RPMI8226 (cell line): ENCODE measurements at regions not wholly inside any gene's neighbourhood (a gene's known extent, or its start where the extent isn't known, plus 50 kb on each side); places are given as distances from the start of the nearest gene placed in this dataset.

Experiments
- DNase-seq: peaks from one replicate; pipeline ENCODE4 v3.0.0-alpha.2; 2015

DNA sequence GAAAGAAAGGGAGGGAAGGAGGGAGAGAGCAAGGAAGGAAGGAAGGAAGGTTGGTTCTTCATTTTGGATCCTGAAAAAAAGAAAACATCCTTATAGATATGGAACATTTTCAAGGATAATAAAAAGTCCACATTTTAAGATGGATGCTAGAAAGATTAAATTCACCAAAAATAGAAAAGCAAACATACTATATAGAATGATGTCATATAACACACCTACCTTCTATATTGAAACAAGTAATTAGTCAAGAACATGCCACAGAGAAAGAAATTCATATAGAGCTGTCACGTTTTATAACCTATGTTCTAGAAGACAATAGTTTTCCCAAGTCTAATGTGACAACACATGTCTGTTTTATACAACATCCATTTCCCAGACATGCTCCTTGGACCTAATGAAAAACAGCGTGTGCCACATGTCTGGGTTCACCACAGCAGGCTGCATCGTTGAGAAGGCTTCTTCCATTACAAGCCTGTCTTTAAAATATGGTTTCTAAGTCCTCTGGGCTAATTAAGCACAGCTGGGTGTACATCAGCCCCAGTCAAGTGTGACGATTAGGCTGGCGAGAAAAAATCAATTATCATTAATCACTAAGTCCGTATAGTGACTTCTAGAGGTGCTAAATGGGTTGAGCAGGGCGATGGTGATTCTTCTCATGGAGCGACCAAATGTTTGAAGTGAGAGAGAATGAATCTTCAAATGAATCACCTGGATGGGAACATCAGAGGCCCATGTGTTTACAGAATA is 301.8 kb downstream of the TLE1 start:
- DNase-seq, result no peak

DNA sequence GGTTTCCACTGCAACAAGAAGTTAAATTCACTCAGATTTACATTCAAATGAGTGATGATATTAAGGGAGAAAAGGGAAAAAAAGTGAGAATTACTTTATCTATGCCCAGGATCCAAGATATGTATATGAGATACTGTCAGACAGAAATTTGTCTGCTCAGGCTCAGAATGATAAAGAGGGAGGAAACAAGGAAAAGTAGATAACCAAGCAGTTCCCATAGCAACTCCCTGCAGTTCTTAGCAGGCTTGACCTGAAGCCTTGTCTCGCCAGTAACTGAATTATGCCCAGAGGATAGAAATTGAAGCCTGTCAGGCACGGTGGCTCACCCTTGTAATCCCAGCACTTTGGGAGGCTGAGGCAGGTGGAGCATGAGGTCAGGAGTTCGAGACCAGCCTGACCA is 304.4 kb downstream of the TLE1 start:
- no peak for DNase-seq

DNA sequence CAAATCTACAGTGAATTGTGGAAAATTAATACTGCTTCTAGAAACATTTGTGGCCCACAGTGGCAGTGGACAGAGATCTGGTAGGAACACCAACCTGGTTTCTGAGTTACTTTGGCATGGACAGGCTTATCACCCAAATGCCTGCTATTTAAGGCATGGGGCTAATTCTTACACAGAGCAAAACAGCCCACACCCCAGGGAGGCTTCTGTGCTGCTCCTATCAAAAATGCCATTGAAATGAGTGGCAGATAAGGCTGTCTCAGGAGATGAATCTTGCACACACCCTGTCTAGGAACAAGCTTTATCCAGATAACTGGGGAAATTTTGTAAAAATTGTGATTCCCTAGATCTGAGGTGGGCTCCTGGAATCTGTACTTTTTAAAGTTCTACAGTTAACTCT is 307.1 kb downstream of the TLE1 start:
- DNase-seq, result no peak

DNA sequence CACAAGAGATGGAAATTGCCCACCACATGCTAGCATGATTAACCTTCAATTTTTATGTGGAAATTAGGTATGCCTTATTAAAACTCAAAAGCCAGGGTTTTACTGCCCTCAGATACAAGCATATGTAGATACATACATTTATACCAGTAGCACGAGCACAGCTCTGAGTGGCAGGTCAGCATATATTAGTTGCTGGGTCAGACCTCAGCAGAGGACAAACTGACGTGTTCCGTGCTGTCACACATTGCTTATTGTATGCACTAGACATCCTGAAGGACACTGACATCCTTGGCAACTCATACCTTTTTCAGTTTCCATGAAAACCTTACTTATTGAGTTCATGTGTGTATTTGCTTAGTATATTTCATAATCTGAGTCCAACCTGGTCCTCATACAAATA is 307.7 kb downstream of the TLE1 start:
- no peak for DNase-seq

DNA sequence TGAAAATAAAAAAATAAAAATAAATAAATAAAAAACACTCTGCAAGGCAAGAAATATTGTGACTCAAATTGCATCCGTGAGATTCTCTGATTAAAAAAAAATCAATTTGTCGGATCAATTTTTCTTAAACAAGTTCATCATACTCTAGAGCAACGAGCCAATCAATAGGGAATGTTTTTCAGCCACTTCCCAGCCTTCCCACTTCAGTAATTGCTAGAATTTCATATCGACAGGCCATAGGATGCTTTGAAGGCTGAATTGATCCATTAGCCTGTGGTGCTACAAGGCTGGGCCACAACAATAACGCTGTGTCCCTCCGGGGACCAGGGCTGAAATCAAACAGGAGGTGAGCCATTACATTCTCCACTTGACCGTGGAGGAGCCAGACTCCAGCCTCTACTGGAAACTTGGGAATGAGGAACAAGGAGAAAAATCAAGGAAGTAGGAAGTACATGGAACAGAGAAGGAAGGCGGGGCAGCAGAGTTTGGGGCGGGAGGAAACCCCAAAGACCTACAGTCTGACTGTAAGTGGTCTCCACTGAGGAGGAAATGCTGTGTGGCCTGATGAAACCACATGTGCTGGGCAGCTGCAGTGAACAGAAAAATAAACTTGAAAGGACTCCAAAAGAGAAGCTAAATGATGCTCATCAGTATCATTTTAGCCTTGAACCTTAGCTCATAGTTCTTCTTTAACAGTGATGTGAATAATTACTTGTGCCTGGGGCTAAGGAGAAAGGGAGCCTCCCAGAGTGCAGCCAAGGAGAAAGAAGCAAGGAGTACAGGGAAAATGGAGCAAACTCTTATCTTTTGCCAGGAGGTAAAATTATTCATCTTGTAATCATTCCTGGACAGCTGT is 308.6 kb downstream of the TLE1 start:
- DNase-seq, result no peak

DNA sequence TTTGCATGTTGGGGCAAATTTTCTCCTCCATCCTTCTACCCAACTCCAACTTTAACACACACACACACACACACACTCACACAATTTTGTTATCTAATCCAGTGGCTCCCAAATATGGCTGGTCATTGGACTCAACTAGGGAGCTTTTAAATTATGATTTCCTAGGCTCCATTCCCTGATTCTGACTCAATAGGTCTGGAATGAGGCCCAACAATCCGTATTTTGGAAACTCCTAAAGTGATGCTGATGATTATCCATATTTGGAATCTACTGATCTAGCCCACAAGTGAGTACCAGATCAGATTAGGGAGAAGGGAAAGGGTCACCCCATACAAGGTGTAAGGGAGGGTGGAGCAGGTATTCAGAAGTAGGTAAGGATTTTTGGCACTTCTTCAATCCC is 309.7 kb downstream of the TLE1 start:
- no peak for DNase-seq

DNA sequence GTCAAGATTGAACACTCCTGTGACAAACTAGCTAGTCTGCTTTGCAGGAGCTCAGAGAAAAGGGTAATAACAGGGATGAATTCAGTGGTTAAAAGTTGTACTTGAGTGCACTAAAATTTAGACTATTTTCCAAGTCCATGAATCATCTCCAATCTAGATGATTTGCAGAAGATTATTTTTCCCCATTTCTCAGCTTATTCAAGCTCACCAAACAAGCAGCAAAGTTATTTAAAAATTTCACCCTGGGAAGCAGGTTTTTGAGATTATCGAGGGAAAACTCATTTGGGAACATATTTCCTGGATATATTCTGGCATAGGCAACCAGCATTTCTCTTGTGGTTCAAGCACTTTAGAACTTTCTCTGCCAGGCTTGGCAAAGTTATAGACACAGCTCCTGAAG is 311.4 kb downstream of the TLE1 start:
- no peak for DNase-seq

DNA sequence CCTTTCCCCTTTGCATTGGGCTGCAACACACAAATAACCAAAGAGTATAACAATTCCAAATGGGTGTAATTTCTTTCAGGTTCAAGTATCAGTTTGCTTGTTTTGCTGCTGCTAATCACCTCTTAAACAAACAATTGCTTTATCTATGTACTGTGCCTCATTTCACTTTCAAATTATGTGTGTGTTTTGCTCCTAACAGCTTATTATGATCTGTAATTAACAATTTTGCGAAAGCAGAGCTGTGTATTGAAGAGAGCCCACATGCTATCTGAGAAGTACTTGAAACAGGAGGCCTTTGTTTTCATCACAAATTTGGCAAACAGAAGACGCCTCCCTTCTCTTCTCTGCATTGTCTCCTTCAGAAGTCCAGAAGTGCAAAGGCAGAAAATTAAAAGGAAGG is 312.0 kb downstream of the TLE1 start:
- no peak for DNase-seq

DNA sequence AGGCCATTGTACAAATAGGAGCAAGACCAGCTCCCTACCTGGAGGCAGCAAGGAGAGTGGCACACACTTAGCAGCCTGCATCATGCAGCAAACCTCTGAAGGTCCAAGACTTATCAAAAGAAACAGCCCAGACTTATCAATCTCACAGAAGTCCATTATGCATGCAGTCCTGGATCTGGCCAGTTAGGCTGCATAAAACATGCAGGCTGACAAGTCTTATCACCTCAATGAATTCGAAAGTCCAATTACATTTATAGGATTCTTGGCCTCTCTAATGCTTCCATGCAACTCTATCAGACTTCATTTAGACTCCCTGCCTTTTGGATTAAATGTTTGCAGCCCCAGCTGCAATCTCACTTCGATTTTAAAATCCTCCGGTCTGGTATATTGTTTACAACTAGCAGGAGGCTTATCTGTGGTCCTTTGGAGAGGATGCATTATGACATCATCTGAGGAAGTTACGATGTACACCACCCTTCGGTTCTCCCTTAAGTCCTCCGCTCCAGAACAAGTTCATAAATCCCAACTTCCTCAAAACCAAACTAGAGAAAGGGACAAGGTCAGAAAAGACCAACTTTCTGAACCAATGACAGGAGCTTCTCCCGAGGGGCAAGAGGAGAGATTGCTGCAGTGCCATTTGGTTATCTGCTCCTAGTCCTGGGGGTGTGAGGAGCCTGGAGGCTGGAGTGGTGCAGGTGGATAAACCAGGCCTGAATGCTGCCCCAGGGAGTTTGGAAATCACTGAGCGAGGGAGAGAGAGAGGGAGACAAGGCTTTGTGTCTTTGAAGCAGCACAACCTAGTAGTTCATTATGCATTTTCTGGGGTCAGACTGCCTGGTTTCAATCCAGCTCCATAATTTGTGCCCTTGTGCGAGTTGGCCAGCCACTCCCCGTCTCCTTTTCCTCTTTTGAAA is 313.9 kb downstream of the TLE1 start:
- DNase-seq, result no peak

DNA sequence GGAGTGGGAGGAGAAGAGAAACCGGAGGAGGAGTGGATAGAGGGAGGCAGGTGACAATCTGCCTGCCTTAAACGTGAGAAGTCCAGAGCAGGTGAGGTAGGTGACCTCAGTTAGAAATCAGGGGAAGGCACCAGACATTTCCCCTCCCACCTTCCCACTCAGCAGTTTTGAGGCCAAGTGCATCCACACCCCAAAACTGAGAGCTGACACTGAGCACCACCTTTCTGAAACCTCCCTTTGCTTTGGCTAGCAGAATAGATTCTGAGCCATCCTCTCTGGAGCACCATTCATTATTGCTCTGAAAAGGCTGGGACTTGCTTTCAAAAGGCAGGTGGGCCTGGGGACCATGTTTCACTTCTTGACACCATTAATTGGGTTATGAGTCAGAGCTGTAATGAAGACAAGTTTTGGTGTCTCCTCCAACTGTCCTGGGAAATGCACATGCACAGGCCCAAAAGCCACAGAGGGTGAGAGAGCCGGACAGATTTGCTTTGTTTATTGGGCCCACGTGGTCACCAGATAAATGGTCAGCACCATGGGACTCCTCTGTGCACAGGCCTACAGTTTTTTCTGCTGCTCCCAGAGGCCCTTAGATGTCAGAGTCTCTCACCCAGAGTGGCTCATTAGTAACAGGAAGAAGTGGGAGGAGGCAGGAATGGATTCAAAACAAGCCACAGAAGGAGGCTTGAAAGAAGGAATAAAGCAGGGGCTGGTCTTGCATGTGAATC is 314.7 kb downstream of the TLE1 start:
- no peak for DNase-seq

DNA sequence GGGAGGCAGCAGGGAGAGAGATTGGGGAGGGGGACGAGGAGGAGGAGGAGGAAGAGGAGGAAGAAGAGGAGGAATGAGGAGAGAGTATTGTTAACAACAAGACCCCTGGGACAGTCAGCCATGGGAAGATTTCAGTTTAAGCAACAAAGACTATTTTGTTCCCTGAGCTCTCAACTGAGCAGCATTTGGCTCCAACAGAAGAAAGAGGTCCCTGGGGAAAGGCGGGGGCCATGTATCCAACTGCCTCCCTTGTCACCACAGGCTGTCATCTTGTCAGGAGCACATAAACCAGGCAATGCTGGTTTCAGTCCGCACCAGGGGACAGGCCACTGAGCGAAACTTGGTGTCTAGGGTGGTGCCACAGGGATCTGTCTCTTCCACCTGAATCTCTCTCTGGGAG is 316.1 kb downstream of the TLE1 start:
- DNase-seq, result no peak

DNA sequence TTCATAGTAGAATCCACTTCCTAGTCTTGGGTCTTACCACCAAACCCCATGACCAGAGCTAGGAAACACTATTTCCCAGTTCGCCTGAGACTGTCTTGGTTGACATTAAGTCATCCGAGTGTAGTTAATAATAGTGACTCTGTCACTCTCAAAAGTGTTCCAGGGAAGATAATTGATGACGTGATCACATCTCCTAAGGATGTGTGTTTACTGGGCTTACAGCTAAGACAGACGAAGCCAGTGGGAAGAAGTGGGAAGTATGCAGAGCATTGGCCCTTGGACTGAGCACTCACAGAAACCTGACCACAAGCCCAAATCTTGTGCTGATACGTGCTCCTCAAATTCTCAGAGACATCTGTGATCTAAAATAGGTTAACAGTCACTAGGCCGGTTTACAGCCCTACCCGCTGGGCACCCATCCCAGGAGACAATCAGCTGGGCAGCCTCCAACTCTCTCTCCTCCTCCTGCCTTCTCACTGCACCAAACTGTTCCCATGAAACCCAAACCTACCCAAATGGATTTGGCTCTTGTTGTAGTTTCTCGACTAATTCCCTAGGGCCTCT is 316.6 kb downstream of the TLE1 start:
- DNase-seq, result no peak

DNA sequence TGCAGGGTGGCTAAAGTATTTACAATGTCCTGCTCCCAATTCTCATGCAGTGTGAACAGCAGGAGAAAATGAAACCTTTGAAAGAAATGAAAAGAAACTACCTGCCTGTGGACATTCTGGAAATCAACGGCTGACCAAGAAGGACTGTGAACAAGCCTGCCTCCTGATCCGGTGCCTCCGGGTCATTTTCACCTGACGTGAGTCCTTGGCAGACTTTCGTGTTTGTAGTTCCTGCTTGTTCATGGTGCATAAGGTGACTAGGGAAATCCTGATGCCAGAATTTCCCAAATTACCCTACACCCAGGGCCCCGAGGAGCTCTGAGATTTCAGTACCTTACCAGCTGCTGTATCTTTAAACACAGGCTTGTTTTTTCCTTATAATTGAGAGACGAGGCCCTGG is 317.5 kb downstream of the TLE1 start:
- no peak for DNase-seq

DNA sequence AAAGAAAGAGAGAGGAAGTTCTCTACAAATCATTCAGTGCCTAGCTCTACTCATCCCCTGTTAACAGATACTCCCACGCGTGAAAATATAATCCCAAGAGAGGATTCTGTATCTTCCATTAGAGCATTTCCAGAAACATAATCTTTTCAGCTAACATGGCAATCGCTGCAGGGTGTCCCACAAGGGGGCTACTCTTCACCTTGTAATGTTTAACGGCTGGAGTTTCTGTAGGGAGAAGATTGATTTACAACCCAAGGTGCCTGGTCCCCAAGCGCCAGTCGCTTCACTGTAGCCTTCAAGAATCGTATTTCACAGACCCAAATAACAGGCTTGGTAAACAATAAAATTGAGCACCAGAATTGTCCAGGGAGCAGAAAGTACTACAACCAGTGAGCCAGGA is 318.7 kb downstream of the TLE1 start:
- no peak for DNase-seq

DNA sequence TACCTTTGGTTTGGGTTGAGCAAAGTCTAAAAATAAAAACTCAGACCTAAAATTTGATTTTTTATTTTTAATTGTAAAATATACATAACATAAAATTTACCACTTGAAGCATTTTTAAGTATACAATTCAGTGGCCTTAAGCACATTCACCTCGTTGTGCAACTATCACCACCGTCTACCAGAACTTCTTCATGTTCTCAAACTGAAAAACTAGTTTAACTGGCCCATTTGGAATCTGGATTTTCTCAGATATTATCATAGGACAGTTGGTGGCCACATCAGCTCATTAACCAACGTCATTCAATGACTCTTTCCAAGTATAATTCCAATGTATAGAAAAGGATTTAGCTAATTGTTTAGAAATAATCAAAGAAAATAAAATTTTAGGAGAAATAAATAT is 319.3 kb downstream of the TLE1 start:
- DNase-seq, result no peak

DNA sequence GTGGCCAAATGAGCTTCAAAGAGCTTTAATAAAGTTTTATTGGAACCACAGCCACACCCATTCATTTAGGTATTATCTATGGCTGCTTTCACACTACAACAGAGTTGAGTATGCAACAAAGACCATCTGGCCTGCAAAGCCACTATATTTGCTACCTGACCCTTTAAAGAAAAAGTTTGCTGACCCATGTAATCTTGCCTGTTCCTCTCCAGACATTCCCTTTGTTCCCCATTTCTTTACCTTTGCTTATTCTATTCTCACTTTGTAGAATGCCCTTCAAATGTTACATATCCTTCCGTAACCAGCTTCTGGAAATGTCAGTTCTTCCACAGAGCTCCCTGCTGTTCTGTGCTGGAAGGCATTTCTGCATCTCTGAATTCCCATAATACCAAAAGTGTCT is 320.2 kb downstream of the TLE1 start:
- no peak for DNase-seq

DNA sequence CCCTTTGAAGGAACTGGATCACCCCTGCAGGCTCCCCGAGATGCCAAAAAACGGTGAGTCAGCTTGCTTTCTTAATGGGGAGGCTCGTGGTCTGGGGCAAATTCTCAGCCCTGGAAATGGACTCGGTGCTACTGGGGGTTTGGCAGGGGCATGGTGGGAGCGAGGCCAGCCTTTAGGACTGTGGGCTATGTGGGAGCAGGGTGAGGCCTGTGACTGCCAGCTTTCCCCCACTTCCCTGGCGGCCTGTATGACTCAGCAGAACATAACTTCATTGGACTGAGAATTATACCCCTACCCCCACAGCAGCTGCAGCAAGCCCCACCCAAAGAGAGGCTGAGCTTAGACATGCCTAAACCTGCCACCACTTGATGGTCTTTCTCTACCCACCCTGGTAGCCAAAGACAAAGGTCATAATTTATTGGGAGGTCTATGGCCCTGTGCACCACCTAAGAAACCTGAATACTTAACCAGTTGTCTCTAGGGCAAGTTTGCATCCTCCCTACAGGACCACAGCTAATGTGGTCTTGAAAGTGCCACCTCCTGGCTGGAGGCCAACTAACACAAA is 325.3 kb downstream of the TLE1 start:
- DNase-seq, result no peak

DNA sequence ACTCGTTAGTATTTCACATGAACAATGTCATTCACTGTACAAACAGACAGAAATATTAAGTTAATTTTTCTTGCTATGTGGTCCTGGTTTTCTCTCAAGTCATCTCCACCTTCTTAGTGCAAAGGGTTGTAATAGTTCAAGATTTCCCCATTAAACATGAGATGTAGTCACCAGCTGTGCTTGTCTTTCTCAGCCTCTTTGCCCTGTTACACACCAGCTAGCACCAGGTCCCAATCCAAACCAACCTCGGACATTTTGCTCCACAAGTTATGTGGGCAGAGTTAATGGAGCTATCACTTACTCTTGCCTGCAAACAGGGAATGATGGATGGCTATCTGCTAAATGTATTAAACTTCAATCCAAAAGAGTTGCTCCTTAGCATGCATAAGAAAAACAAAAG is 328.1 kb downstream of the TLE1 start:
- no peak for DNase-seq

DNA sequence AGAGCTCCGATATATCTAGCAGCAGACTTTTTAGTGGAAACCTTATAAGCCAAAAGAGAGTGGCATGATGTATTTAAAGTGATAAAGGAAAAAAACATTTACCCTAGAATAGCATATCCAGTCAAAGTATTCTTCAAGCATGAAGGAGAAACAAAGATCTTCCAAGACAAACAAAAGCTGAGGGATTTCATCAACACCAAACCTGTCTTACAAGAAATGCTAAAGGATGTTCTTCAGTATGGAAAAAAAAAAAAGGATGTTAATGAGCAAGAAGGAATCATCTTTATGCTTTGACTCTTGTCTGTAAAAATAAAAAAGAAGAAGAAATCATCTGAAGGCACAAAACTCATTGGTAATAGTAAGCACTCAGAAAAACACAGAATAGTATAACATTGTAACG is 338.2 kb downstream of the TLE1 start:
- no peak for DNase-seq

DNA sequence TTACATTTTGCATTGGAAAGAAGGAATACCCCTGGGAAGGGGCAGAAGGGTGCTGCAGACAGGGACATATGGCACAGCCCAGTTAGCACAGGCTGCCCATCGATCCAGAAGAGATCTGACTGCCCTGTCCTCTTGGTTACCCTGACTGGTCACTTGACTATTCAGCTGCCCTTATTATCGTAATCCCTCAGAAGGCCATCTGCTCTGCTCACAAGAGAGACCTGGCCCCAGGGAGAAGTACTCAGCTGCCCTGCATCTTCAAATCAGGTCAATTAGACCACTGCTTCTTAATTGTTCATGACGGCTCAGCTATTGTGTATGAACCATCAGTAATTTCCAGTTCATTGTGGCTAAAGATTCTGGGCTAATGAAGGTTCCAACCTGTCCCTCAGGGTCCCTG is 345.0 kb downstream of the TLE1 start:
- DNase-seq, result no peak

DNA sequence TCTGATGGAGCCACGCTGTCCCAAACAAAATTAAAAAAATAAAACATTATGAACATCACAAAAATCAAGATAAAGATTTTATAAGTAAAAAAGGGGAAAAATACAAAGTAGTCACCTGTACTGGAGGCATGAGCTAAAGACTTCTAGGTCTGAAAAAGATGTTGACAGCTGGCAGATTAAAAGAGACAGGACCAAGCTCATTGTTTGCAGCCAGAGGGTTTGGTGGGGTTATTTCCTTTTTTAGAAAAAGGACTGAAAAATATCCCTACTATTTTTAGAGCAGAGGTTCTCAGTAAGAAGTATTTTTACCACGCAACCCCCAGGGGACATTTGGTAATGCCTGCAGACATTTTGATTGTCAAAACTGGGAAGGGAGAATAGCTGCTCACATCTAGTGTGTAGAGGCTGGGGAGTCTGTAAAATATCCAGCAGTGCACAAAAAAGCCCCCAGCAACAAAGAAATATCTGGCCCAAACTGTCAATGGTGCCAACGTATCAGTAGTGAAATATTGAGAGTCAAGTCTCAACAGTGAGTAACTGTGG is 353.4 kb downstream of the TLE1 start:
- no peak for DNase-seq

DNA sequence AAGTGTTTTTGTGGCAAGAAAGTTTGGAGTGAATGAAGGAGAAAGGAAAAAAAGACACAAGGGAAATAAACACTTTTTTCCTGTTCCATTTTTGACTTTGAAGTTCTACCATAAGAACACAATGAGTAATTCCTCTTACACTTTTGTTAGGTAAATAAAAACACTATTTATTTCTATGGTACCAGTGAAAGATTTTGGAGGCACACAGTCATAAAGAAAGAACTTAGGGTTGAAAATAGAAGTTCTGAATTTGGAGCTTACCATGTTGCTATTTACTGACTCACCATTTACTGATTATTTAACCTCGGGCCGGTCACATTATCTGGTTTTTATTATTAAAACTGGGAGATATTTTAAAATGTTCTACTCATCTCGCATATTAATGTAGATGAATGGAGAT is 367.8 kb downstream of the TLE1 start:
- no peak for DNase-seq
